IPS-18a (cell line): ENCODE measurements at regions not wholly inside any gene's neighbourhood (a gene's known extent, or its start where the extent isn't known, plus 50 kb on each side); places are given as distances from the start of the nearest gene placed in this dataset.

ENCODE experiments used
- H3K27ac ChIP-seq: one replicate; pipeline ENCODE4 v1.5.1; 2013; ENCODE audit warnings: low read length
- H3K27me3 ChIP-seq: one replicate; pipeline ENCODE4 v1.6.1; 2013; ENCODE audit warnings: mild to moderate bottlenecking, low read length; ENCODE audit not compliant: control insufficient read depth, insufficient read depth
- H3K36me3 ChIP-seq: one replicate; pipeline ENCODE4 v1.6.1; 2013; ENCODE audit warnings: low read depth, low read length; ENCODE audit not compliant: control insufficient read depth
- H3K4me1 ChIP-seq: one replicate; pipeline ENCODE4 v1.6.1; 2013; ENCODE audit warnings: low read depth, low read length; ENCODE audit not compliant: control insufficient read depth
- H3K4me3 ChIP-seq: one replicate; pipeline ENCODE4 v1.5.1; 2013; ENCODE audit warnings: low read length
- H3K9ac ChIP-seq: one replicate; pipeline ENCODE4 v1.6.1; 2013; ENCODE audit warnings: mild to moderate bottlenecking, low read length, moderate library complexity
- H3K9me3 ChIP-seq: one replicate; pipeline ENCODE4 v1.6.1; 2013; ENCODE audit warnings: low read depth, low read length; ENCODE audit not compliant: control insufficient read depth

- Histone ChIP-seq H3K9me3 (no peaks in the 10 kb centered on the region), H3K4me3 (no peak overlapping the region), H3K27me3 (no peaks in the 10 kb centered on the region), H3K4me1 (no peaks in the 10 kb centered on the region), H3K27ac (no peak overlapping the region), H3K9ac (no peak overlapping the region), H3K36me3 (no peaks in the 10 kb centered on the region)
These were observed 74.8 kb upstream of the LGALSL start for GRCh38 chr2:64379186-64379585.

GRCh38 chr2:64380853-64381527, 73.0 kb upstream of the LGALSL start:
- H3K36me3 ChIP-seq = no peaks in the 10 kb centered on the region
- no peaks in the 10 kb centered on the region for H3K27me3 ChIP-seq
- no peaks in the 10 kb centered on the region for H3K9me3 ChIP-seq
- no peak overlapping the region for H3K27ac ChIP-seq
- no peak overlapping the region for H3K4me3 ChIP-seq
- no peak overlapping the region for H3K9ac ChIP-seq
- no peaks in the 10 kb centered on the region for H3K4me1 ChIP-seq

- Histone ChIP-seq H3K4me3 (no peak overlapping the region), H3K27me3 (no peaks in the 10 kb centered on the region), H3K27ac (no peak overlapping the region), H3K9me3 (no peaks in the 10 kb centered on the region), H3K9ac (no peak overlapping the region), H3K36me3 (no peaks in the 10 kb centered on the region), H3K4me1 (no peaks in the 10 kb centered on the region)
These were observed 70.9 kb upstream of the LGALSL start for GRCh38 chr2:64383016-64383591.

- H3K27ac ChIP-seq = no peak overlapping the region
- no peaks in the 10 kb centered on the region for H3K27me3 ChIP-seq
- no peaks in the 10 kb centered on the region for H3K9me3 ChIP-seq
- H3K36me3 ChIP-seq = no peaks in the 10 kb centered on the region
- H3K4me3 ChIP-seq = no peak overlapping the region
- no peaks in the 10 kb centered on the region for H3K4me1 ChIP-seq
- no peak overlapping the region for H3K9ac ChIP-seq
These were observed 70.1 kb upstream of the LGALSL start for GRCh38 chr2:64383881-64384280.

- Histone ChIP-seq H3K27me3 (no peaks in the 10 kb centered on the region), H3K9me3 (no peaks in the 10 kb centered on the region), H3K4me3 (no peak overlapping the region), H3K9ac (no peak overlapping the region), H3K4me1 (no peaks in the 10 kb centered on the region), H3K36me3 (no peaks in the 10 kb centered on the region), H3K27ac (no peak overlapping the region)
These were observed 67.3 kb upstream of the LGALSL start for GRCh38 chr2:64386676-64387075.

- Histone ChIP-seq H3K27ac (no peak overlapping the region), H3K9me3 (no peaks in the 10 kb centered on the region), H3K36me3 (no peaks in the 10 kb centered on the region), H3K4me1 (no peaks in the 10 kb centered on the region), H3K27me3 (no peaks in the 10 kb centered on the region), H3K4me3 (no peak overlapping the region), H3K9ac (no peak overlapping the region)
These were observed 63.4 kb upstream of the LGALSL start for GRCh38 chr2:64390586-64390985.

- H3K27ac ChIP-seq = no peak overlapping the region
- no peak overlapping the region for H3K9ac ChIP-seq
- H3K9me3 ChIP-seq = no peaks in the 10 kb centered on the region
- H3K36me3 ChIP-seq = no peaks in the 10 kb centered on the region
- no peaks in the 10 kb centered on the region for H3K27me3 ChIP-seq
- no peaks in the 10 kb centered on the region for H3K4me1 ChIP-seq
- H3K4me3 ChIP-seq = no peak overlapping the region
These were observed 62.5 kb upstream of the LGALSL start for GRCh38 chr2:64391424-64391823.

GRCh38 chr2:64391940-64392339, 62.0 kb upstream of the LGALSL start:
- no peak overlapping the region for H3K4me3 ChIP-seq
- no peaks in the 10 kb centered on the region for H3K27me3 ChIP-seq
- H3K9me3 ChIP-seq = no peaks in the 10 kb centered on the region
- no peaks in the 10 kb centered on the region for H3K4me1 ChIP-seq
- H3K27ac ChIP-seq = no peak overlapping the region
- H3K36me3 ChIP-seq = no peaks in the 10 kb centered on the region
- H3K9ac ChIP-seq = no peak overlapping the region

- no peaks in the 10 kb centered on the region for H3K27me3 ChIP-seq
- no peaks in the 10 kb centered on the region for H3K9me3 ChIP-seq
- no peaks in the 10 kb centered on the region for H3K36me3 ChIP-seq
- no peak overlapping the region for H3K27ac ChIP-seq
- no peak overlapping the region for H3K4me3 ChIP-seq
- no peak overlapping the region for H3K9ac ChIP-seq
- H3K4me1 ChIP-seq = no peaks in the 10 kb centered on the region
These were observed 61.4 kb upstream of the LGALSL start for GRCh38 chr2:64392529-64392928.

- no peak overlapping the region for H3K4me3 ChIP-seq
These were observed 60.5 kb upstream of the LGALSL start for GRCh38 chr2:64393383-64394010.

GRCh38 chr2:64394153-64394552, 59.8 kb upstream of the LGALSL start:
- Histone ChIP-seq H3K27ac (no peak overlapping the region), H3K27me3 (no peaks in the 10 kb centered on the region), H3K4me3 (no peak overlapping the region), H3K36me3 (no peaks in the 10 kb centered on the region), H3K4me1 (no peaks in the 10 kb centered on the region), H3K9ac (no peak overlapping the region), H3K9me3 (no peaks in the 10 kb centered on the region)

More at GRCh38 chr2:64393383-64394010, 60.5 kb upstream of the LGALSL start:
- Histone ChIP-seq H3K9ac (no peak overlapping the region), H3K27me3 (no peaks in the 10 kb centered on the region), H3K27ac (no peak overlapping the region), H3K4me1 (no peaks in the 10 kb centered on the region), H3K36me3 (no peaks in the 10 kb centered on the region), H3K9me3 (no peaks in the 10 kb centered on the region)

GRCh38 chr2:64396001-64396400, 58.0 kb upstream of the LGALSL start:
- H3K9me3 ChIP-seq = no peaks in the 10 kb centered on the region
- peaks cover 11% of the 10 kb centered on the region for H3K4me1 ChIP-seq
- no peak overlapping the region for H3K4me3 ChIP-seq
- no peaks in the 10 kb centered on the region for H3K36me3 ChIP-seq
- no peak overlapping the region for H3K9ac ChIP-seq
- H3K27me3 ChIP-seq = no peaks in the 10 kb centered on the region
- H3K27ac ChIP-seq = no peak overlapping the region
